Heart right ventricle (tissue), 16 donors: ENCODE measurements at regions not wholly inside any gene's neighbourhood (a gene's known extent, or its start where the extent isn't known, plus 50 kb on each side); places are given as distances from the start of the nearest gene placed in this dataset.
"Not testable (repeated sequence)": the region's sequence is repeated elsewhere in the genome, so short reads cannot be mapped to it uniquely, and the experiment has no call there.

ENCODE experiments used
- ATAC-seq, 8 donors: fragments of 200-7000 bp; cut with Tn5 transposase; one replicate each; pipeline ENCODE4 v1.9.1; 2020; ENCODE audit warnings: mild to moderate bottlenecking in 8 of 8, moderate library complexity in 8 of 8, moderate number of reproducible peaks in 1 of 8
- DNase-seq, 2 donors: peaks; one replicate each; pipeline ENCODE4 v3.0.0-alpha.2; 2020
- H3K27ac ChIP-seq, 10 donors: fragments of 200-600 bp; sonication (generic) in 2 of 10; one replicate each; pipeline versions ENCODE4 v1.5.0 to v1.8.0; 2020 to 2022; ENCODE audit warnings: mild to moderate bottlenecking in 3 of 10
- H3K27me3 ChIP-seq, 7 donors: fragments of 200-600 bp; one replicate each; pipeline ENCODE4 v1.8.0; 2021 to 2022; ENCODE audit warnings: mild to moderate bottlenecking in 2 of 7
- H3K36me3 ChIP-seq, 9 donors: fragments of 200-600 bp; sonication (generic) in 1 of 9; one replicate each; pipeline versions ENCODE4 v1.5.0 to v1.8.0; 2020 to 2022; ENCODE audit warnings: mild to moderate bottlenecking in 2 of 9
- H3K4me1 ChIP-seq, 9 donors: fragments of 200-600 bp; sonication (generic) in 1 of 9; one replicate each; pipeline versions ENCODE4 v1.5.0 to v1.8.0; 2020 to 2022; ENCODE audit warnings: mild to moderate bottlenecking in 4 of 9
- H3K4me3 ChIP-seq, 10 donors: fragments of 200-600 bp; sonication (generic) in 2 of 10; one replicate each; pipeline versions ENCODE4 v1.5.0 to v1.8.0; 2020 to 2022; ENCODE audit warnings: mild to moderate bottlenecking in 7 of 10, moderate library complexity in 2 of 10
- H3K9me3 ChIP-seq, 11 donors: fragments of 200-600 bp in 10 of 11; sonication (generic) in 2 of 11; one replicate each; pipeline versions ENCODE4 v1.5.0 to v1.8.0; 2013 to 2022; ENCODE audit warnings: mild to moderate bottlenecking in 2 of 11, control low read depth in 1 of 11, moderate library complexity in 1 of 11
- CTCF ChIP-seq, 9 donors: fragments of 200-600 bp; sonication (generic) in 2 of 9; IDR thresholded peaks; one replicate each; pipeline versions ENCODE4 v1.5.0 to v1.8.0; 2021 to 2022; ENCODE audit warnings: antibody characterized with exemption in 9 of 9, mild to moderate bottlenecking in 5 of 9, moderate library complexity in 1 of 9
- WGBS, 2 donors: extraction: QIAGEN DNeasy Blood & Tissue Kit; methylation state at CpG; one replicate each; pipeline ENCODE4 v1.1.7; 2013; ENCODE audit warnings: inconsistent platforms in 1 of 2; 5-methylcytosine and 5-hydroxymethylcytosine counted together
- intact Hi-C, 10 donors: fragments of 100-400 bp; cut with DNase I; formaldehyde crosslinking; loops; one replicate each; pipeline versions ENCODE4 v1.11.1 to v1.14.2; 2022
- donor health status: Arrhythmogenic right ventricular cardiomyopathy.
- donor health status: ischemic (EF 13 %, LVEDD 7.1; RV severe dilation, severe dysfunction).
- donor health status: healthy with polysubstance abuse.
- donor health status: DM: no; HTN: yes; CAD: no.
- donor health status: DM: no; HTN: no; CAD: no.
- donor health status: ischemic (EF 25% LVEDD 6.9; RV normal size, moderate dysfunction).
- donor health status: ischemic (EF 25% LVEDD 5.7; RV mildly dilated, moderate dysfunction).
- donor health status: healthy.
- donor health status: DM: yes; HTN: yes; CAD: no.
- donor health status: Ischemic cardiomyopathy.
- donor health status: ischemic (EF 35%, LVEDD 5.7; RV mildly dilated, moderate dysfunction).
- donor health status: nonischemic (EF 11% LVEDD 7.7; RV severe dilation, severe dysfunction).
- donor health status: DM: yes; HTN: yes; CAD: no.
- donor health status: PGD.
- donor health status: ischemic (EF 29% LVEDD 5.4; RV normal size, mild dysfunction).
- donor health status: nonischemic (EF 23%, LVEDD 6.1; RV moderate dilation, normal function).

- peaks cover 0 to 10% (median 0%) of the 10 kb centered on the region in 7 donors for H3K27me3 ChIP-seq
- H3K36me3 ChIP-seq = no peaks in the 10 kb centered on the region
- no peaks in the 10 kb centered on the region for H3K4me1 ChIP-seq
- intact Hi-C loops = no loop called here
- 16 to 20% methylated on average over 4 of the region's 4 CpGs for WGBS, 2 donors
- ATAC-seq = no peak
- no peak for TF ChIP-seq CTCF (IDR thresholded peaks at IDR 0.05)
- no peak overlapping the region for H3K27ac ChIP-seq
- no peak for DNase-seq
- H3K9me3 ChIP-seq = peaks cover 0 to 14% (median 0%) of the 10 kb centered on the region in 11 donors
- no peak overlapping the region for H3K4me3 ChIP-seq
Measured at GRCh38 chr7:4486907-4487306, 195.2 kb upstream of the FOXK1 start.

- ATAC-seq, H3K27ac ChIP-seq, H3K27me3 ChIP-seq, DNase-seq, intact Hi-C loops, H3K4me1 ChIP-seq, H3K36me3 ChIP-seq, H3K4me3 ChIP-seq: not testable (repeated sequence)
- peaks cover 0 to 28% (median 3%) of the 10 kb centered on the region in 11 donors for H3K9me3 ChIP-seq
- 91 to 92% methylated on average over 24 to 30 of the region's 30 CpGs for WGBS, 2 donors
Measured at GRCh38 chr7:4496911-4497310, 185.2 kb upstream of the FOXK1 start.

GRCh38 chr7:4500812-4501211 lies 181.3 kb upstream of the FOXK1 start:
- DNase-seq (no peak), ATAC-seq (no peak)
- Histone ChIP-seq H3K4me3 (no peak overlapping the region), H3K4me1 (no peaks in the 10 kb centered on the region), H3K27ac (no peak overlapping the region), H3K9me3 (peaks cover 0 to 25% (median 3%) of the 10 kb centered on the region in 11 donors), H3K36me3 (no peaks in the 10 kb centered on the region), H3K27me3 (peaks cover 0 to 6% (median 0%) of the 10 kb centered on the region in 7 donors)
- 82 to 90% methylated on average over 10 of the region's 10 CpGs for WGBS, 2 donors
- intact Hi-C loops = no loop called here
- no peak for TF ChIP-seq CTCF (IDR thresholded peaks at IDR 0.05)

DNA sequence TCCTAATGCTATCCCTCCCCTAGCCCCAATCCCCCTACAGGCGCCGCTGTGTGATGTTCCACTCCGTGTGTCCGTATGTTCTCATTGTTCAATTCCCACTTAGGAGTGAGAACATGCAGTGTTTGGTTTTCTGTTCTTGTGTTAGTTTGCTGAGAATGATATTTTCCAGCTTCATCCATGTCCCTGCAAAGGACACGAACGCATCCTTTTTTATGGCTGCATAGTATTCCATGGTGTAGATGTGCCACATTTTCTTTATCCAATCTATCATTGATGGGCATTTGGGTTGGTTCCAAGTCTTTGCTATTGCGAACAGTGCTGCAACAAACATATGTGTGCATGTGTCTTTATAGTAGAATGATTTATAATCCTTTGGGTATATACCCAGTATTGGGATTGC lies 174.2 kb upstream of the FOXK1 start:
- DNase-seq, H3K36me3 ChIP-seq, intact Hi-C loops: not testable (repeated sequence)

GRCh38 chr7:4513450-4513849 lies 168.6 kb upstream of the FOXK1 start:
- TF ChIP-seq CTCF (IDR thresholded peaks at IDR 0.05) = no peak
- Histone ChIP-seq H3K27me3 (peaks cover 0 to 5% (median 0%) of the 10 kb centered on the region in 7 donors), H3K4me3 (no peak overlapping the region), H3K36me3 (no peaks in the 10 kb centered on the region), H3K9me3 (peaks cover 0 to 20% (median 0%) of the 10 kb centered on the region in 11 donors), H3K27ac (no peak overlapping the region), H3K4me1 (no peaks in the 10 kb centered on the region)
- ATAC-seq (no peak), DNase-seq (no peak)
- intact Hi-C loops = no loop called here
- WGBS, 2 donors = 92 to 97% methylated on average over 1 of the region's 1 CpG

More for the DNA sequence above, 174.2 kb upstream of the FOXK1 start:
- H3K27ac ChIP-seq, H3K4me3 ChIP-seq, ATAC-seq, H3K27me3 ChIP-seq, H3K4me1 ChIP-seq: not testable (repeated sequence)
- H3K9me3 ChIP-seq = peaks cover 0 to 21% (median 0%) of the 10 kb centered on the region in 11 donors
- 80 to 95% methylated on average over 7 of the region's 7 CpGs for WGBS, 2 donors
